KMS-11 (cell line): ENCODE measurements at regions not wholly inside any gene's neighbourhood (a gene's known extent, or its start where the extent isn't known, plus 50 kb on each side); places are given as distances from the start of the nearest gene placed in this dataset.

ENCODE experiments used
- H2AFZ ChIP-seq: fragments of 200-600 bp; sonication (generic); 2 replicates; pipeline ENCODE4 v1.6.1; 2016; ENCODE audit warnings: antibody characterized with exemption, mixed run types, low read depth
- H3K27ac ChIP-seq: fragments of 200-600 bp; sonication (generic); 2 replicates; pipeline ENCODE4 v1.6.1; 2016; ENCODE audit warnings: mild to moderate bottlenecking, mixed run types
- H3K27me3 ChIP-seq: fragments of 200-600 bp; sonication (generic); 2 replicates; pipeline ENCODE4 v1.6.1; 2017; ENCODE audit warnings: mild to moderate bottlenecking, low read depth, mixed run types, moderate library complexity; ENCODE audit not compliant: insufficient read depth
- H3K36me3 ChIP-seq: fragments of 200-600 bp; sonication (generic); 2 replicates; pipeline ENCODE4 v1.6.1; 2017; ENCODE audit warnings: mild to moderate bottlenecking, mixed run types; ENCODE audit not compliant: insufficient read depth
- H3K4me1 ChIP-seq: fragments of 200-600 bp; sonication (generic); 2 replicates; pipeline ENCODE4 v1.6.1; 2016; ENCODE audit warnings: mild to moderate bottlenecking, low read depth, mixed run types; ENCODE audit not compliant: poor library complexity, severe bottlenecking
- H3K4me2 ChIP-seq: fragments of 200-600 bp; sonication (generic); 2 replicates; pipeline ENCODE4 v1.7.0; 2016; ENCODE audit warnings: mild to moderate bottlenecking, mixed run types
- H3K4me3 ChIP-seq: fragments of 200-600 bp; sonication (generic); IDR thresholded peaks from 2 replicates; pipeline ENCODE4 v1.6.1; 2017; ENCODE audit warnings: low read depth, low read length, mixed read lengths; ENCODE audit not compliant: insufficient read depth
- H3K79me2 ChIP-seq: fragments of 200-600 bp; sonication (generic); 2 replicates; pipeline ENCODE4 v1.6.1; 2016; ENCODE audit warnings: low read depth, mixed run types; ENCODE audit not compliant: insufficient read depth
- H3K9ac ChIP-seq: fragments of 200-600 bp; sonication (generic); 2 replicates; pipeline ENCODE4 v1.6.1; 2016; ENCODE audit warnings: mild to moderate bottlenecking, mixed run types
- H4K20me1 ChIP-seq: fragments of 200-600 bp; sonication (generic); 2 replicates; pipeline ENCODE4 v1.6.1; 2016; ENCODE audit warnings: mild to moderate bottlenecking, mixed run types; ENCODE audit not compliant: insufficient read depth
- CTCF ChIP-seq: fragments of 200-600 bp; sonication (generic); conservative IDR thresholded peaks from 2 replicates; pipeline ENCODE4 v1.6.1; 2017; ENCODE audit warnings: low read depth, mild to moderate bottlenecking, antibody characterized with exemption, low read length, moderate library complexity, mixed read lengths

GRCh38 chr10:64547168-64547567 lies 1026.0 kb downstream of the REEP3 start:
- no peak overlapping the region for H3K4me3 ChIP-seq
- H3K4me2 ChIP-seq: no peak overlapping the region
- H3K9ac ChIP-seq: no peak overlapping the region
- H3K27me3 ChIP-seq: no peaks in the 10 kb centered on the region
- no peaks in the 10 kb centered on the region for H4K20me1 ChIP-seq
- H3K4me1 ChIP-seq: no peaks in the 10 kb centered on the region
- H3K79me2 ChIP-seq: no peaks in the 10 kb centered on the region
- TF ChIP-seq CTCF: no peak
- no peaks in the 10 kb centered on the region for H3K36me3 ChIP-seq
- no peak overlapping the region for H2AFZ ChIP-seq
- H3K27ac ChIP-seq: no peak overlapping the region

- Histone ChIP-seq H2AFZ (no peak overlapping the region), H4K20me1 (no peaks in the 10 kb centered on the region), H3K4me3 (no peak overlapping the region), H3K4me2 (no peak overlapping the region), H3K36me3 (no peaks in the 10 kb centered on the region), H3K27ac (no peak overlapping the region), H3K79me2 (no peaks in the 10 kb centered on the region), H3K4me1 (no peaks in the 10 kb centered on the region), H3K9ac (no peak overlapping the region), H3K27me3 (no peaks in the 10 kb centered on the region)
- TF ChIP-seq CTCF: no peak
These were observed 1034.5 kb downstream of the REEP3 start for GRCh38 chr10:64555666-64556065.

- no peak overlapping the region for H3K27ac ChIP-seq
- H2AFZ ChIP-seq: no peak overlapping the region
- H3K36me3 ChIP-seq: no peaks in the 10 kb centered on the region
- H3K27me3 ChIP-seq: no peaks in the 10 kb centered on the region
- no peaks in the 10 kb centered on the region for H4K20me1 ChIP-seq
- H3K4me3 ChIP-seq: no peak overlapping the region
- H3K4me1 ChIP-seq: no peaks in the 10 kb centered on the region
- no peak for TF ChIP-seq CTCF
- no peak overlapping the region for H3K4me2 ChIP-seq
- no peaks in the 10 kb centered on the region for H3K79me2 ChIP-seq
- H3K9ac ChIP-seq: no peak overlapping the region
These were observed 1037.1 kb downstream of the REEP3 start for GRCh38 chr10:64558094-64558835.

- Histone ChIP-seq H3K4me3 (no peak overlapping the region), H4K20me1 (no peaks in the 10 kb centered on the region), H3K36me3 (no peaks in the 10 kb centered on the region), H3K79me2 (no peaks in the 10 kb centered on the region), H3K4me1 (no peaks in the 10 kb centered on the region), H2AFZ (no peak overlapping the region), H3K27ac (no peak overlapping the region), H3K4me2 (no peak overlapping the region), H3K9ac (no peak overlapping the region), H3K27me3 (no peaks in the 10 kb centered on the region)
- no peak for TF ChIP-seq CTCF
These were observed 1049.9 kb downstream of the REEP3 start for GRCh38 chr10:64571056-64571455.
